GM18870 (cell line): ENCODE measurements at regions not wholly inside any gene's neighbourhood (a gene's known extent, or its start where the extent isn't known, plus 50 kb on each side); places are given as distances from the start of the nearest gene placed in this dataset.

Source experiments
- ATAC-seq: cut with Tn5 transposase; IDR thresholded peaks from one replicate; pipeline ENCODE4 v1.9.1; 2021; ENCODE audit warnings: moderate library complexity; ENCODE audit not compliant: unreplicated experiment

DNA sequence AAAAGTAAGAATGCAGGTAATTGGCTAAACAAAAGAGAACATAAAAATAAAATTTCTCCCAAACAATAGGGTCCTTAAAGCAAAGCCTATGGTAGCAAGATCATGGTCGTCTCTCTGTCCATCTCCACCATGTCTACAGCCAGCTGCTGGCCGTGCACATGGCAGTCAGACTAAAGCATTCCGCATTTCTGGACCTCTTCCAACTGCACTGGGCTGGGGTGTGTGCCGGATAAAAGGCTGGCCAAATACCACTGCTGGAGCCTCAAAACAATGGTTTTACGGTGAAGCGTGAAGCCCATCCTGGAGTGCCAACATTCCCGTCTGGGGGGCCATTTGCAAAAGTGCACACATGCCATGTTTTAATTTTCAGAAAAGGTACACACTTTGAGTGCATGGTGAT, 74.8 kb upstream of the PIEZO2 start:
- no peak for ATAC-seq

DNA sequence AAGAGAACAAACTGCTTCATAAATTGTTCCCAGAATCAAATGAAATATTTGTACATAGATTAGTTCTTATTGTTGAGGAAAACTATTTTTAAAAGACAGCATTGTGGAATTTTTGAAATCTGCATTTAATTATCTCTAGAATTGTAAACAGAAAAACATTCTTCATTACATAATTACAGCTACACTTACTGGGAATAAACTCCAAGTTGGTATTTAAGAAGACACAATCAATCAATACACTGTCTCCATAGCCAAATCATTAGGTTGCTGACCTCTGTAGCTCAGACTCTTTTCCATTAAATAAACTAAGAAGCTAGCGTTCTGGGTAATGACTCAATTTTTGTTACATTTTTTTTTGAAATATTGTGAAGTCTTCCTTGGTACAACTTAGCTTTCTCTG, 70.2 kb upstream of the PIEZO2 start:
- ATAC-seq = no peak

DNA sequence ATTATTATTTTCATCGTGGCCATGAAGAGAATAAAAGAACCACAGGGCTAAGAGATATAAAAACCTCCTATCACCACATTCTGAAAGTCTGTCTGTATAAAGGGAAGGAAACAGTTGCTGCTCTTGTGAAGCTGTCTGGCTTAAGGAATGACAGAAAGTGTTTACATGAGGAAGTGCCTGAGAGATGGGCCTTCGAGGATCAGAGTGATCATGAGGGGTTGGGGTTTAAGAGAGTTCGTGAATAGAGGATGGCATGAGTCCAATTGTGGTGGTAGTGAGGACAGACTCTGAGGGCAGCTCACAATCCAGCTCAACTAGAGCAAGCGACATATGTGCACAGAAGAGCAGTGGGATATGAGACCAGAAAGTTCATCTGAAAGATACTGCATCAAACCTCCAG, 65.8 kb upstream of the PIEZO2 start:
- no peak for ATAC-seq

DNA sequence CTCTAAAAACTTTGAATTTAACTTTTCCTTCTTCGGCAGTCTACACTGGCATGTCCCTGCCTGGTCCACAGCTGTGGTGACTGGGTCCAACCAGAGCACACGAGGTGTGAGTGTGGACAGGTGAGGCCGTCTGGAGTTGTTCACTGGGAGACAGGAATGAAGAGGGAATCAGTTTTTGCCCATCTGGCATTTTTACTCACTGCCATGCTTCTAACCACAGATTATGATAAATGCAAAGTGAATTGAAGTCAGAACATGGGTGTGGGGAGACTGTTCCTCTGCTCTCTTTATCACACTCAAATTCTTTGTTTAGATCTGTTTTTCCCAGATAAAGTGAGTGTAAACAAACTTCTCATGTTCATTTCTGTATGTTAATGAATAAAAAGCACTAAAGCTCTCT, 54.7 kb upstream of the PIEZO2 start:
- no peak for ATAC-seq

DNA sequence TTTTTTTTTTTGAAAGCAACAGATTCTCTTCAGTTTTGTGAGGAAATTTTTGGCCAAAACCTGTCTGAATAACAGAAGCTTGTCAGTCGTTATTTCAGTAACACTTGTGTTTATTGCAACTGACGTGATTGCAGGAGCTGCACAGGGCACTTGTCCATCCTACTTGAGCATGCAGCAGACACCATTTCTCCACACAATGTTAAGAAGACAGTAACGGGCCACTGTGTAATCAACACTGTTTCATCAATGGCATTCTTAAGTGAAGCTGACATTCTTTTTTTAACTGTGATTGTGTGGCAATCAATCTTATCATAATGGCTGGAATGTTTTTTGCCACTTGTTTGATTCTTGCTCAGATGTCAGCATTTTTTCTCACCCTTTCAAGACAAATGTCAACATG, 50.1 kb upstream of the PIEZO2 start:
- ATAC-seq = no peak
